Activated B cell treated with CpG ODN at 0.5 μM for 24 hours (primary cell): ENCODE measurements at regions not wholly inside any gene's neighbourhood (a gene's known extent, or its start where the extent isn't known, plus 50 kb on each side); places are given as distances from the start of the nearest gene placed in this dataset.
"Not testable (repeated sequence)": the region's sequence is repeated elsewhere in the genome, so short reads cannot be mapped to it uniquely, and the experiment has no call there.

Experiments used
- ATAC-seq: fragments of 200-7000 bp; cut with Tn5 transposase; one replicate; pipeline ENCODE4 v1.10.0; 2021; ENCODE audit warnings: low read depth, mild to moderate bottlenecking, moderate library complexity
- CTCF ChIA-PET: fragments of 350-600 bp; sonication (Branson Sonifier 250); formaldehyde crosslinking; loops from one replicate; lab custom pipeline; 2021; ENCODE audit warnings: antibody characterized with exemption; lab: Charles Lee
- POLR2A ChIA-PET: fragments of 350-600 bp; sonication (Branson Sonifier 250); formaldehyde crosslinking; loops from one replicate; lab custom pipeline; 2021; ENCODE audit warnings: antibody characterized with exemption; lab: Charles Lee
- DNase-seq: peaks from one replicate; pipeline ENCODE4 v3.0.0; 2022
- H3K27ac Mint-ChIP-seq: one replicate; pipeline ENCODE4 v1.8.0; 2020; ENCODE audit warnings: mixed read lengths
- H3K27me3 Mint-ChIP-seq: one replicate; pipeline ENCODE4 v1.8.0; 2021; ENCODE audit warnings: mixed read lengths
- H3K36me3 Mint-ChIP-seq: one replicate; pipeline ENCODE4 v1.8.0; 2021; ENCODE audit warnings: low read depth, mixed read lengths
- H3K4me1 Mint-ChIP-seq: one replicate; pipeline ENCODE4 v1.8.0; 2021; ENCODE audit warnings: mixed read lengths
- H3K4me3 Mint-ChIP-seq: one replicate; pipeline ENCODE4 v1.8.0; 2020; ENCODE audit warnings: mild to moderate bottlenecking, mixed read lengths
- H3K9me3 Mint-ChIP-seq: one replicate; pipeline ENCODE4 v1.8.0; 2020; ENCODE audit warnings: mixed read lengths
- CTCF ChIP-seq: fragments of 200-600 bp; IDR thresholded peaks from one replicate; pipeline ENCODE4 v1.8.0; 2022; ENCODE audit warnings: antibody characterized with exemption, mild to moderate bottlenecking
- intact Hi-C: fragments of 100-400 bp; cut with micrococcal nuclease; formaldehyde crosslinking; loops from one replicate; pipeline ENCODE4 v1.15.1; 2024

GRCh38 chr15:89028036-89028435 is 60.2 kb upstream of the ABHD2 start:
- H3K36me3 Mint-ChIP-seq: peaks cover 1% of the 10 kb centered on the region
- POLR2A ChIA-PET: no interaction called here
- peaks cover 6% of the 10 kb centered on the region for H3K27me3 Mint-ChIP-seq
- no peak for ATAC-seq
- intact Hi-C loops: no loop called here
- peaks cover 3% of the 10 kb centered on the region for H3K4me1 Mint-ChIP-seq
- CTCF ChIA-PET: no interaction called here
- H3K27ac Mint-ChIP-seq: no peak overlapping the region
- H3K9me3 Mint-ChIP-seq: peaks cover 8% of the 10 kb centered on the region
- DNase-seq: no peak
- H3K4me3 Mint-ChIP-seq: no peak overlapping the region
- no peak for TF ChIP-seq CTCF

- Mint-ChIP-seq H3K27me3 (peaks cover 6% of the 10 kb centered on the region), H3K36me3 (no peaks in the 10 kb centered on the region), H3K9me3 (peaks cover 5% of the 10 kb centered on the region), H3K4me1 (peaks cover 3% of the 10 kb centered on the region), H3K4me3 (no peak overlapping the region), H3K27ac (no peak overlapping the region)
- no peak for TF ChIP-seq CTCF
- ATAC-seq (no peak), DNase-seq (no peak)
- CTCF ChIA-PET: no interaction called here
- POLR2A ChIA-PET: no interaction called here
- intact Hi-C loops: no loop called here
Observed at GRCh38 chr15:89030311-89030710, 57.9 kb upstream of the ABHD2 start.

- H3K4me1 Mint-ChIP-seq, H3K36me3 Mint-ChIP-seq: not testable (repeated sequence)
Observed at GRCh38 chr15:89031637-89032285, 56.5 kb upstream of the ABHD2 start.

GRCh38 chr15:89034305-89034704 is 54.0 kb upstream of the ABHD2 start:
- no peaks in the 10 kb centered on the region for H3K36me3 Mint-ChIP-seq
- ChIA-PET CTCF (interaction anchor here (1.0 to 1.7 kb wide), 2 partner anchors 95 to 143 kb away, joined by 3 read pairs; no protein-coding TSS in a partner anchor), POLR2A (no interaction called here)
- peaks cover 27% of the 10 kb centered on the region for H3K27me3 Mint-ChIP-seq
- intact Hi-C loops: no loop called here
- ATAC-seq (no peak), DNase-seq (no peak)
- H3K4me3 Mint-ChIP-seq: no peak overlapping the region
- no peak overlapping the region for H3K27ac Mint-ChIP-seq
- H3K9me3 Mint-ChIP-seq: peaks cover 2% of the 10 kb centered on the region
- H3K4me1 Mint-ChIP-seq: peaks cover 3% of the 10 kb centered on the region
- TF ChIP-seq CTCF: no peak

More at GRCh38 chr15:89031637-89032285, 56.5 kb upstream of the ABHD2 start:
- CTCF ChIA-PET, ATAC-seq, H3K27ac Mint-ChIP-seq, POLR2A ChIA-PET, DNase-seq, H3K9me3 Mint-ChIP-seq, intact Hi-C loops, H3K4me3 Mint-ChIP-seq: not testable (repeated sequence)
- peaks cover 14% of the 10 kb centered on the region for H3K27me3 Mint-ChIP-seq

GRCh38 chr15:89035150-89035549 is 53.1 kb upstream of the ABHD2 start:
- ChIA-PET CTCF (no interaction called here), POLR2A (no interaction called here)

More at GRCh38 chr15:89035150-89035549, 53.1 kb upstream of the ABHD2 start:
- TF ChIP-seq CTCF: no peak
- H3K9me3 Mint-ChIP-seq: peaks cover 2% of the 10 kb centered on the region
- peaks cover 3% of the 10 kb centered on the region for H3K4me1 Mint-ChIP-seq
- no peak for DNase-seq
- intact Hi-C loops: no loop called here
- peaks cover 29% of the 10 kb centered on the region for H3K27me3 Mint-ChIP-seq
- H3K27ac Mint-ChIP-seq: no peak overlapping the region
- no peak overlapping the region for H3K4me3 Mint-ChIP-seq
- ATAC-seq: no peak
- H3K36me3 Mint-ChIP-seq: no peaks in the 10 kb centered on the region
